ENCODE measurements at regions not wholly inside any gene's neighbourhood (a gene's known extent, or its start where the extent isn't known, plus 50 kb on each side); places are given as distances from the start of the nearest gene placed in this dataset.

GRCh38 chr10:43864656-43865055 lies 216.0 kb upstream of the ZNF32 start:
- TF ChIP-seq CTCF (conservative IDR thresholded peaks at IDR 0.05) = no peak
- no peak for TF ChIP-seq EZH2 (IDR thresholded peaks at IDR 0.05; ENCODE audit: low read depth)

Data from PC-9 (cell line).